ENCODE measurements at regions not wholly inside any gene's neighbourhood (a gene's known extent, or its start where the extent isn't known, plus 50 kb on each side); places are given as distances from the start of the nearest gene placed in this dataset.

GRCh38 chr7:156529956-156530355 is 110.6 kb upstream of the RNF32 start:
- TF ChIP-seq POLR2A (IDR thresholded peaks at IDR 0.05) (no peak), CTCF (IDR thresholded peaks at IDR 0.05) (no peak), POLR2AphosphoS5 (IDR thresholded peaks at IDR 0.05) (no peak)

Measured in breast epithelium (tissue), 3 donors.